T-helper 2 cell treated with Interferon-gamma antibody and Interleukin-4, amounts not matched to agents 5 μg/mL and 100 μg/mL, for 36 hours (primary cell): ENCODE measurements at regions not wholly inside any gene's neighbourhood (a gene's known extent, or its start where the extent isn't known, plus 50 kb on each side); places are given as distances from the start of the nearest gene placed in this dataset.

Experiments used
- DNase-seq: peaks from one replicate; pipeline ENCODE4 v3.0.0; 2021; ENCODE audit warnings: low spot score
- H3K27ac Mint-ChIP-seq: one replicate; pipeline ENCODE4 v1.8.0; 2021; ENCODE audit warnings: mild to moderate bottlenecking, mixed read lengths
- H3K27me3 Mint-ChIP-seq: one replicate; pipeline ENCODE4 v1.8.0; 2021; ENCODE audit warnings: low read depth, mixed read lengths
- H3K36me3 Mint-ChIP-seq: one replicate; pipeline ENCODE4 v1.8.0; 2021; ENCODE audit warnings: low read depth, mixed read lengths
- H3K4me1 Mint-ChIP-seq: one replicate; pipeline ENCODE4 v1.8.0; 2021; ENCODE audit warnings: low read depth, mixed read lengths
- H3K4me3 Mint-ChIP-seq: one replicate; pipeline ENCODE4 v1.8.0; 2022; ENCODE audit warnings: mild to moderate bottlenecking, moderate library complexity, mixed read lengths
- H3K9me3 Mint-ChIP-seq: one replicate; pipeline ENCODE4 v1.8.0; 2021; ENCODE audit warnings: mixed read lengths

- no peaks in the 10 kb centered on the region for H3K36me3 Mint-ChIP-seq
- no peaks in the 10 kb centered on the region for H3K4me1 Mint-ChIP-seq
- no peaks in the 10 kb centered on the region for H3K27me3 Mint-ChIP-seq
- peaks cover 20% of the 10 kb centered on the region for H3K9me3 Mint-ChIP-seq
- no peak overlapping the region for H3K4me3 Mint-ChIP-seq
- no peak for DNase-seq
- H3K27ac Mint-ChIP-seq: no peak overlapping the region
Observed at GRCh38 chr18:43914018-43914417, 636.7 kb upstream of the SYT4 start.

DNA sequence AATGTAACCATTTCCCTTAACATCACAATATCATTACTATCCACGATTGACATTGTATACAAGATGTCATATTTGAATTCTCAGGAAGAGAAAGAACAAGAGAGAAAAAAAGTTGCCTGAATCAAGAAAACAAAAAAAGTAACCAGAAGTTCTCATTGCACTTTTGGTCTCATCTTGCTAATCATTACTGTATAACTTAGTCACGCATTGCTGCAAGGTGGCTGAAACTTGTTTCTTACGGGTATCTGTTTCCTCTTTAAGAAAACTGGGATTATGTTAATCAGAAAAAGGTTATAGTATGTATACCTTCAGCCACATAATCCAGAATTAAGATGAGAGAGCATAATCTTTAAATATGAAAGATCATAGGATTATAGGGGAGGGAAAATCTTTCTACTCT, 639.7 kb upstream of the SYT4 start:
- no peaks in the 10 kb centered on the region for H3K4me1 Mint-ChIP-seq
- H3K36me3 Mint-ChIP-seq: no peaks in the 10 kb centered on the region
- no peak for DNase-seq
- no peaks in the 10 kb centered on the region for H3K27me3 Mint-ChIP-seq
- no peak overlapping the region for H3K27ac Mint-ChIP-seq
- H3K9me3 Mint-ChIP-seq: peaks cover 19% of the 10 kb centered on the region
- no peak overlapping the region for H3K4me3 Mint-ChIP-seq

GRCh38 chr18:43917520-43917919, 640.2 kb upstream of the SYT4 start:
- Mint-ChIP-seq H3K9me3 (peaks cover 17% of the 10 kb centered on the region), H3K4me3 (no peak overlapping the region), H3K36me3 (no peaks in the 10 kb centered on the region), H3K27ac (no peak overlapping the region), H3K4me1 (no peaks in the 10 kb centered on the region), H3K27me3 (no peaks in the 10 kb centered on the region)
- DNase-seq: no peak

- H3K4me3 Mint-ChIP-seq: no peak overlapping the region
- H3K27ac Mint-ChIP-seq: no peak overlapping the region
- peaks cover 17% of the 10 kb centered on the region for H3K9me3 Mint-ChIP-seq
- H3K27me3 Mint-ChIP-seq: no peaks in the 10 kb centered on the region
- no peak for DNase-seq
- no peaks in the 10 kb centered on the region for H3K36me3 Mint-ChIP-seq
- H3K4me1 Mint-ChIP-seq: no peaks in the 10 kb centered on the region
Observed at GRCh38 chr18:43919551-43919950, 642.3 kb upstream of the SYT4 start.

DNA sequence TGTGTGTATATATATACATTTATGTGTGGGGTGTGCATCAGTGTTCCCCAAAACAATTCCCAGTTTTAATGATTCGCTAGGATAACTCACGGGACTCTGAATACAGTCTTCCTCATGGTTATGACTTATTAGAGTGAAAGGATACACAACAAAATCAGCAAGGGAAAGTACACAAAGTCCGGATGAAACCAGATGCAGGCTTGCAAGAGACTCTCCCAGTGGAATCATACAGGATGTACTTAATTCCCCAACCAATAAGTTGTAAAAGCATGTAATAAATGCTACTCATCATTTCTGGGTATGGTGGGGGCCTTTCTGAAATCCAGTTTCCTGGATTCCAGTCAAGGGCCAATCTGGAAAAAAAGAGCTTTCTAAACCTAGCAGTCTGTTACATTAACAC, 654.1 kb upstream of the SYT4 start:
- no peak overlapping the region for H3K27ac Mint-ChIP-seq
- no peak overlapping the region for H3K4me3 Mint-ChIP-seq
- DNase-seq: no peak
- H3K36me3 Mint-ChIP-seq: no peaks in the 10 kb centered on the region
- no peaks in the 10 kb centered on the region for H3K27me3 Mint-ChIP-seq
- no peaks in the 10 kb centered on the region for H3K4me1 Mint-ChIP-seq
- H3K9me3 Mint-ChIP-seq: no peaks in the 10 kb centered on the region

DNA sequence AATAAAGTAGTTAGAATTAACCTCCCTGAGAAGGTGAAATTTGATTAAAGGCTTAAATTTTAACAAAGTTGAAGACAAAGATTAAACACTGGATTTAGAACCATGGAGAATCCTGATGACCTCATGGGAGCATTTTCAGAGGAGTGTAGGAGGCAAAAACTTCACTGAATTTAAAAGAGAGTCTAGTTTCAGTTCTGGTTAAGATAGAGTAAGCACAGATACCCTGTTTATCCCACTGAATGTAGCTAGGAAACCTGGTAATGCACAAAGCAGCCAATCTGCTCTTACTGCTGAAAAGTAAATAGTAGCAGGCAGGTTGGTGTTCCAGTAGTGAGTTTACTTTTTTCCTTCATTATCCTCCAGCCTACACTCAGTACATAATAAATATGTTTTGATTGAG, 654.9 kb upstream of the SYT4 start:
- H3K9me3 Mint-ChIP-seq: no peaks in the 10 kb centered on the region
- H3K27me3 Mint-ChIP-seq: no peaks in the 10 kb centered on the region
- H3K27ac Mint-ChIP-seq: no peak overlapping the region
- H3K4me3 Mint-ChIP-seq: no peak overlapping the region
- DNase-seq: no peak
- H3K4me1 Mint-ChIP-seq: no peaks in the 10 kb centered on the region
- H3K36me3 Mint-ChIP-seq: no peaks in the 10 kb centered on the region

DNA sequence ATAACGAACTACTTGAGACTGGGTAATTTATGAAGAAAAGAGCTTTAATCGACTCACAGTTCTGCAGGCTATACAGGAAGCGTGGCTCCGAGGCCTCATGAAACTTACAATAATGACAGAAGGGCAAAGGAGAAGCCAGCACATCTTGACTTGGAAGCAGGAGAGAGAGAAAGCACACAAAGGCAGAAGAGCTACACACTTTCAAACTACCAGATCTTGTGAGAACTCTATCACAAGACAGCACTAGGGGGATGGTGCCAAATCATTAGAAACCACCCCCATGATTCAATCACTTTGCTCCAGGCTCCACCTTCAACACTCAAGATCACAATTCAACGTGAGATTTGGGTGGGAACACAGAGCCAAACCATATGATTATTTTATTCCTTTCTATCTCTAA, 655.9 kb upstream of the SYT4 start:
- no peak for DNase-seq
- Mint-ChIP-seq H3K36me3 (no peaks in the 10 kb centered on the region), H3K27me3 (no peaks in the 10 kb centered on the region), H3K4me3 (no peak overlapping the region), H3K9me3 (no peaks in the 10 kb centered on the region), H3K27ac (no peak overlapping the region), H3K4me1 (no peaks in the 10 kb centered on the region)

GRCh38 chr18:43934322-43934721, 657.0 kb upstream of the SYT4 start:
- DNase-seq: no peak
- Mint-ChIP-seq H3K36me3 (no peaks in the 10 kb centered on the region), H3K4me3 (no peak overlapping the region), H3K27me3 (no peaks in the 10 kb centered on the region), H3K9me3 (peaks cover 1% of the 10 kb centered on the region), H3K4me1 (no peaks in the 10 kb centered on the region), H3K27ac (no peak overlapping the region)

GRCh38 chr18:43934781-43935471, 657.6 kb upstream of the SYT4 start:
- Mint-ChIP-seq H3K9me3 (peaks cover 4% of the 10 kb centered on the region), H3K27me3 (no peaks in the 10 kb centered on the region), H3K36me3 (no peaks in the 10 kb centered on the region), H3K27ac (no peak overlapping the region), H3K4me3 (no peak overlapping the region), H3K4me1 (no peaks in the 10 kb centered on the region)
- no peak for DNase-seq

DNA sequence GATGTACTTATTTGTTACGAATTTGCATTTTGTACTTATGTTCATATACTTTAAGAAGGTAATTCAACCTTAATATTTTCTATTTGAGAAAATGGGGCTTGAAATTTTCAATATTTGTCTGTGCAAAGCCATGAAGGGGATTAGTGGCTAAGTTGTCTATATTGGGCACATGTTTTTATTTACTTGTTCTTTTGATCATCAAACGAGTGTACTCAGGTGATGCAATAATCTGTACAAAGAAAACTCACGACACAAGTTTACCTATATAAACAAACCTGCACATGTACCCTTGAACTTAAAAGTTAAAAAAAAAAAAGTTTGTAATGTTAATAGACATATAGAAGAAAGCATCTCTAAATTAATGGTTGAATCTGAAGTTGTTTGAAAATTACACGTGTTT, 658.9 kb upstream of the SYT4 start:
- Mint-ChIP-seq H3K27me3 (no peaks in the 10 kb centered on the region), H3K4me3 (no peak overlapping the region), H3K4me1 (no peaks in the 10 kb centered on the region), H3K36me3 (no peaks in the 10 kb centered on the region), H3K9me3 (peaks cover 4% of the 10 kb centered on the region), H3K27ac (no peak overlapping the region)
- no peak for DNase-seq

DNA sequence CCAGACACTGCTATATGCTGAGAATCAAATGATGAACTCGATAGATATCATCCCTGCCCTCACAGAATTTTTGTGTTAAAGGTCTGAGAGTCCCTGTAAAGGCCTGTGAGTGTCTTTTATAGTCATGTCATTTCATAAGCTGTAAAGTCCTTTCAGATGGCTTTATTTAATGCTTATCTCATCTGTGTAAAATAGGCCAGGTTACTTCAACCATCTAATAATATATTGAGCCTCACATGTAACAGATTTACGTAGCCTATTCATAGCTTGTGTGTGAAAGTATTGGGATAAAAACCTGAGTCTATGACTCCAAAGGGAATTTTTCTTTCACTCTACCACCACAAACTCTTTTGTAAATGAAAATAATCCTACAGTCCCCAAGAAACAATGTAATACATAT, 672.0 kb upstream of the SYT4 start:
- no peak overlapping the region for H3K4me3 Mint-ChIP-seq
- no peaks in the 10 kb centered on the region for H3K36me3 Mint-ChIP-seq
- no peaks in the 10 kb centered on the region for H3K4me1 Mint-ChIP-seq
- peaks cover 26% of the 10 kb centered on the region for H3K9me3 Mint-ChIP-seq
- DNase-seq: no peak
- H3K27ac Mint-ChIP-seq: no peak overlapping the region
- no peaks in the 10 kb centered on the region for H3K27me3 Mint-ChIP-seq

GRCh38 chr18:43950062-43950461, 672.8 kb upstream of the SYT4 start:
- Mint-ChIP-seq H3K36me3 (no peaks in the 10 kb centered on the region), H3K27me3 (no peaks in the 10 kb centered on the region), H3K4me3 (no peak overlapping the region), H3K9me3 (peaks cover 27% of the 10 kb centered on the region), H3K4me1 (no peaks in the 10 kb centered on the region), H3K27ac (no peak overlapping the region)
- no peak for DNase-seq

DNA sequence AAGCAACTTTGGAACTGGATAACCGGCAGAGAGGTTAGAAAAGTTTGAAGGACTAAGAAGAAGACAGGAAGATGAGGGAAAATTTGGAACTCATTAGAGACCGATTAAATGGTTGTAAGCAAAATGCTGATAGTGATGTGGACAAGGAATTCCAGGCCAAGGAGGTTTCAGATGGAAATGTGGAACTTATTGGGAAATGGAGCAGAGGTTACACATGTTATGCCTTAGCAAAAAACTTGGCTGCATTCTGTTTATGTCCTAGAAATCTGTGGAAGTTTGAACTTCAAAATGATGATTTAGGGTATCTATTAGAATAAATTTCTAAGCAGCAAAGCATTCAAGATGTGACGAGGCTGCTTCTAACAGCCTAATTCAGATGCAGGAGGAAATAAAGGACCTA, 675.1 kb upstream of the SYT4 start:
- no peak overlapping the region for H3K4me3 Mint-ChIP-seq
- peaks cover 14% of the 10 kb centered on the region for H3K9me3 Mint-ChIP-seq
- no peaks in the 10 kb centered on the region for H3K4me1 Mint-ChIP-seq
- no peaks in the 10 kb centered on the region for H3K27me3 Mint-ChIP-seq
- no peak overlapping the region for H3K27ac Mint-ChIP-seq
- no peaks in the 10 kb centered on the region for H3K36me3 Mint-ChIP-seq
- no peak for DNase-seq

GRCh38 chr18:43961722-43962121, 684.4 kb upstream of the SYT4 start:
- Mint-ChIP-seq H3K27ac (no peak overlapping the region), H3K4me3 (no peak overlapping the region), H3K27me3 (no peaks in the 10 kb centered on the region), H3K4me1 (no peaks in the 10 kb centered on the region), H3K36me3 (no peaks in the 10 kb centered on the region), H3K9me3 (peaks cover 5% of the 10 kb centered on the region)
- DNase-seq: no peak

DNA sequence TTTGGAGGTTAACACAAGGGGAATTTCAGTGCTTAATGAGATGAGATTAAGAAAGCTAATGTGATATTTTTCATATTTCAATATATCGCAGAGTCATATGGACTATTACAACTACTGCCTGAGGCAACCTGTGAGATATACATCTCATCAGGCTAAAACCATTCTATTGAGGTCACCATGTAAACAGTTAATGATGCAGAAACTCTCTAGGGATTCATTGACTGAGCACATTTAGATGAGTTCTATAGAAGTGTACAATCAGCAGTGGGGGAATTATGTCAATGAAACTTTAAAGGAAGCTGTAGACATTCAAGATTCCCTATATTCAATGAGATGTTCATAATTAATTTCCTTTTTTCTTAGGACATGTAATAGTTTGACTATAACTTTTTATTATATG, 687.4 kb upstream of the SYT4 start:
- no peak for DNase-seq
- H3K4me3 Mint-ChIP-seq: no peak overlapping the region
- H3K9me3 Mint-ChIP-seq: peaks cover 1% of the 10 kb centered on the region
- no peak overlapping the region for H3K27ac Mint-ChIP-seq
- H3K36me3 Mint-ChIP-seq: no peaks in the 10 kb centered on the region
- no peaks in the 10 kb centered on the region for H3K27me3 Mint-ChIP-seq
- no peaks in the 10 kb centered on the region for H3K4me1 Mint-ChIP-seq
